HepG2 (cell line): ENCODE measurements at regions not wholly inside any gene's neighbourhood (a gene's known extent, or its start where the extent isn't known, plus 50 kb on each side); places are given as distances from the start of the nearest gene placed in this dataset.

Experiments used
- ATAC-seq: fragments of 200-7000 bp; cut with Tn5 transposase; 3 replicates; pipeline ENCODE4 v1.9.1; 2020; ENCODE audit warnings: mild to moderate bottlenecking, moderate library complexity
- BruUV-seq: library from RNA; stranded (reverse); fragments of 400-500 nt; replicated peaks from 2 replicates; lab custom pipeline; 2021; lab: Mats Ljungman, UMichigan
- CTCF ChIA-PET: fragments of 300-600 bp; formaldehyde crosslinking; extraction: SDS; loops from one replicate; lab custom pipeline; 2021; ENCODE audit warnings: low total read pairs, inconsistent platforms, low intra/inter-chr PET ratio; lab: Yijun Ruan, JAX
- POLR2A ChIA-PET: fragments of 350-600 bp; sonication (Branson Sonifier 250); formaldehyde crosslinking; loops from one replicate; lab custom pipeline; 2020; ENCODE audit warnings: antibody characterized with exemption, inconsistent platforms; lab: Yijun Ruan, JAX
- DNase-seq: peaks from one replicate; pipeline ENCODE4 v3.0.0-alpha.2; 2015; ENCODE audit warnings: low spot score
- FAIRE-seq: peaks from 3 replicates; lab custom pipeline; 2011; peaks lifted over from hg19 to GRCh38; lab: Jason Lieb, UNC
- H2AFZ ChIP-seq: one replicate; pipeline ENCODE4 v1.6.1; 2011; ENCODE audit warnings: low read length, inconsistent platforms
- H3K27ac ChIP-seq: fragments of 300-600 bp; 3 replicates; pipeline ENCODE4 v1.8.0; 2011; ENCODE audit warnings: mixed run types, mild to moderate bottlenecking, mixed read lengths, low read length, inconsistent platforms; ENCODE audit not compliant: insufficient read depth; ENCODE audit errors: extremely low read length
- H3K27me3 ChIP-seq, 2 experiments: fragments of 200-600 bp in 1 of 2; 2 replicates in 1 of 2; 3 replicates in 1 of 2; pipeline versions ENCODE4 v1.6.0 to v1.8.0; 2011; ENCODE audit warnings: low read length in 2 of 2, mild to moderate bottlenecking in 2 of 2, moderate library complexity in 2 of 2, inconsistent platforms in 1 of 2; ENCODE audit not compliant: insufficient read depth in 2 of 2, control insufficient read depth in 1 of 2
- H3K36me3 ChIP-seq, 2 experiments: fragments of 200-600 bp in 1 of 2; replicated peaks in 1 of 2; 2 replicates in 1 of 2; 3 replicates in 1 of 2; pipeline versions ENCODE4 v1.5.1 to v1.8.0; 2011; ENCODE audit warnings: low read length in 2 of 2, inconsistent platforms in 1 of 2; ENCODE audit not compliant: insufficient read depth in 2 of 2, control insufficient read depth in 1 of 2
- H3K4me1 ChIP-seq: 2 replicates; pipeline ENCODE4 v1.5.1; 2012; ENCODE audit warnings: low read length, inconsistent platforms; ENCODE audit not compliant: insufficient read depth
- H3K4me2 ChIP-seq: 2 replicates; pipeline ENCODE4 v1.6.0; 2011; ENCODE audit warnings: low read depth, low read length, inconsistent platforms
- H3K4me3 ChIP-seq, 3 experiments: fragments of 200-600 bp in 1 of 3; sonication (generic), shearing (Covaris generic) in 1 of 3; replicated peaks in 1 of 3; 2 replicates each; pipeline ENCODE4 v1.5.1; 2011 to 2016; ENCODE audit warnings: low read length in 3 of 3, inconsistent platforms in 2 of 3, low read depth in 2 of 3, mild to moderate bottlenecking in 2 of 3, control low read depth in 1 of 3, mixed read lengths in 1 of 3; ENCODE audit not compliant: insufficient read depth in 1 of 3
- H3K79me2 ChIP-seq: one replicate; pipeline ENCODE4 v1.6.1; 2011; ENCODE audit warnings: low read length, inconsistent platforms; ENCODE audit not compliant: insufficient read depth
- H3K9ac ChIP-seq: 2 replicates; pipeline ENCODE4 v1.6.0; 2011; ENCODE audit warnings: mild to moderate bottlenecking, low read depth, low read length, inconsistent platforms; ENCODE audit not compliant: insufficient read depth
- H3K9me3 ChIP-seq: 2 replicates; pipeline ENCODE4 v1.5.1; 2012; ENCODE audit warnings: mild to moderate bottlenecking, low read length
- H4K20me1 ChIP-seq: 2 replicates; pipeline ENCODE4 v1.6.0; 2011; ENCODE audit warnings: inconsistent platforms, mild to moderate bottlenecking, low read length, moderate library complexity; ENCODE audit not compliant: insufficient read depth
- HMG20A ChIP-seq: IDR thresholded peaks from 2 replicates; pipeline ENCODE4 v1.6.1; 2016; ENCODE audit warnings: borderline replicate concordance
- HMGXB4 ChIP-seq, 2 experiments: sonication (generic) in 1 of 2; formaldehyde crosslinking in 1 of 2; IDR thresholded peaks; 2 replicates each; pipeline versions ENCODE4 v1.4.0 to v1.6.1; 2018 to 2020; ENCODE audit warnings: missing genetic modification reagents in 2 of 2, borderline replicate concordance in 1 of 2, low read depth in 1 of 2, mild to moderate bottlenecking in 1 of 2, missing biosample characterization in 1 of 2
- KDM3A ChIP-seq: IDR thresholded peaks from 2 replicates; pipeline ENCODE4 v1.6.1; 2018; ENCODE audit warnings: low read depth, missing compliant biosample characterization
- KIAA2018 ChIP-seq: sonication (generic); formaldehyde crosslinking; IDR thresholded peaks from 2 replicates; pipeline ENCODE4 v1.5.0; 2020; ENCODE audit warnings: mild to moderate bottlenecking, missing genetic modification reagents, borderline replicate concordance
- MIER3 ChIP-seq: IDR thresholded peaks from 2 replicates; pipeline ENCODE4 v1.6.1; 2016; ENCODE audit warnings: missing compliant biosample characterization, borderline replicate concordance
- TBL1XR1 ChIP-seq: fragments of 150-350 bp; IDR thresholded peaks from 2 replicates; pipeline ENCODE4 v1.6.1; 2014; ENCODE audit warnings: borderline replicate concordance, low read length; ENCODE audit not compliant: partially characterized antibody
- ZNF737 ChIP-seq: sonication (generic); formaldehyde crosslinking; IDR thresholded peaks from 2 replicates; pipeline ENCODE4 v1.5.0; 2020; ENCODE audit warnings: missing genetic modification reagents, mild to moderate bottlenecking, borderline replicate concordance
- ZNF883 ChIP-seq: sonication (generic); formaldehyde crosslinking; IDR thresholded peaks from 2 replicates; pipeline ENCODE4 v1.5.1; 2020; ENCODE audit warnings: mild to moderate bottlenecking, missing genetic modification reagents; ENCODE audit errors: not compliant biosample characterization
- WGBS: methylation state at CpG from one replicate; pipeline ENCODE4 v1.1.6; 2017; ENCODE audit warnings: low lambda C conversion rate; 5-methylcytosine and 5-hydroxymethylcytosine counted together
- in situ Hi-C: cut with HindIII; loops from 2 replicates; pipeline ENCODE4 v1.10.0; 2017; ENCODE audit warnings: low pct_unique_long_range_greater_than_20kb; ENCODE audit not compliant: extremely low pct_ligation_motif_present
- intact Hi-C: fragments of 100-400 bp; cut with micrococcal nuclease; formaldehyde crosslinking; loops from one replicate; pipeline ENCODE4 v1.10.0; 2022; ENCODE audit not compliant: unreplicated experiment
- TF ChIP-seq, protein P1 (sequence below): sonication (generic); formaldehyde crosslinking; IDR thresholded peaks from 2 replicates; pipeline ENCODE4 v1.4.0; 2020; ENCODE audit warnings: missing genetic modification reagents, borderline replicate concordance

DNA sequence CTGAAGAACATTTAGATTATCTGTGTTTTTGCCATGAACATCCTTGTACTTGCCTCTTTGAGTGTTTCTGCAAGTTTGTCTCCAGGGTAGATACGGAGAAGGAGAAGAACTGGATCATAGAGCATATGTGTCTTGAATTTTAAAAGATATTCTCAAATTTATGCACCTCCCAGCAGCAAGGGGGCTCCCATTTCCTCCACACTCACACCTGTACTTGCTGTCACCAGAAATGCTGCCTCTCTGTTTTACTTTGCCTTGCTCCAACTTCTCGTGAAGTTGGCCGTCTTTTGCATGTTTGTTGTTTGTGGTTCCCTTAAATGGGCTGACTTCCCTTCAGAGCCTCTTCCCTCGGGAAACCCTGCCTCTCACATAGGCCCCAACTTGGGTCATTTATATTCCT, 171.0 kb downstream of the TFAP2C start:
- ChIA-PET CTCF (no interaction called here), POLR2A (no interaction called here)
- Histone ChIP-seq H3K9me3 (peaks cover 16% of the 10 kb centered on the region), H3K4me3 (no peak overlapping the region), H3K27me3 (peaks cover 2 to 20% of the 10 kb centered on the region in 2 experiments; a peak in 4 of 5 replicates), H2AFZ (no peak overlapping the region), H3K36me3 (no peaks in the 10 kb centered on the region), H3K4me1 (no peaks in the 10 kb centered on the region), H3K79me2 (no peaks in the 10 kb centered on the region), H3K4me2 (no peak overlapping the region), H4K20me1 (no peaks in the 10 kb centered on the region), H3K27ac (no peak overlapping the region), H3K9ac (no peak overlapping the region)
- in situ Hi-C loops (no loop called here), intact Hi-C loops (no loop called here)
- FAIRE-seq, result no peak
- DNase-seq, result no peak
- no peak for ATAC-seq
- BruUV-seq, result no TSS peak
- 5% methylated on average over 4 of the region's 4 CpGs for WGBS
- TF ChIP-seq HMGXB4 (CRISPR knock-in tag; IDR thresholded peaks at IDR 0.05; ENCODE audit: borderline replicate concordance in 1 of 2, low read depth in 1 of 2), result no peak
- no peak for TF ChIP-seq ZNF883 (CRISPR knock-in tag)
- no peak for TF ChIP-seq MIER3 (CRISPR knock-in tag)
- TF ChIP-seq HMG20A, result no peak
- TF ChIP-seq KDM3A (CRISPR knock-in tag), result no peak
- TF ChIP-seq ZNF737 (CRISPR knock-in tag), result no peak
- no peak for TF ChIP-seq TBL1XR1
- no peak for TF ChIP-seq KIAA2018 (CRISPR knock-in tag)
- TF ChIP-seq, protein P1, sequence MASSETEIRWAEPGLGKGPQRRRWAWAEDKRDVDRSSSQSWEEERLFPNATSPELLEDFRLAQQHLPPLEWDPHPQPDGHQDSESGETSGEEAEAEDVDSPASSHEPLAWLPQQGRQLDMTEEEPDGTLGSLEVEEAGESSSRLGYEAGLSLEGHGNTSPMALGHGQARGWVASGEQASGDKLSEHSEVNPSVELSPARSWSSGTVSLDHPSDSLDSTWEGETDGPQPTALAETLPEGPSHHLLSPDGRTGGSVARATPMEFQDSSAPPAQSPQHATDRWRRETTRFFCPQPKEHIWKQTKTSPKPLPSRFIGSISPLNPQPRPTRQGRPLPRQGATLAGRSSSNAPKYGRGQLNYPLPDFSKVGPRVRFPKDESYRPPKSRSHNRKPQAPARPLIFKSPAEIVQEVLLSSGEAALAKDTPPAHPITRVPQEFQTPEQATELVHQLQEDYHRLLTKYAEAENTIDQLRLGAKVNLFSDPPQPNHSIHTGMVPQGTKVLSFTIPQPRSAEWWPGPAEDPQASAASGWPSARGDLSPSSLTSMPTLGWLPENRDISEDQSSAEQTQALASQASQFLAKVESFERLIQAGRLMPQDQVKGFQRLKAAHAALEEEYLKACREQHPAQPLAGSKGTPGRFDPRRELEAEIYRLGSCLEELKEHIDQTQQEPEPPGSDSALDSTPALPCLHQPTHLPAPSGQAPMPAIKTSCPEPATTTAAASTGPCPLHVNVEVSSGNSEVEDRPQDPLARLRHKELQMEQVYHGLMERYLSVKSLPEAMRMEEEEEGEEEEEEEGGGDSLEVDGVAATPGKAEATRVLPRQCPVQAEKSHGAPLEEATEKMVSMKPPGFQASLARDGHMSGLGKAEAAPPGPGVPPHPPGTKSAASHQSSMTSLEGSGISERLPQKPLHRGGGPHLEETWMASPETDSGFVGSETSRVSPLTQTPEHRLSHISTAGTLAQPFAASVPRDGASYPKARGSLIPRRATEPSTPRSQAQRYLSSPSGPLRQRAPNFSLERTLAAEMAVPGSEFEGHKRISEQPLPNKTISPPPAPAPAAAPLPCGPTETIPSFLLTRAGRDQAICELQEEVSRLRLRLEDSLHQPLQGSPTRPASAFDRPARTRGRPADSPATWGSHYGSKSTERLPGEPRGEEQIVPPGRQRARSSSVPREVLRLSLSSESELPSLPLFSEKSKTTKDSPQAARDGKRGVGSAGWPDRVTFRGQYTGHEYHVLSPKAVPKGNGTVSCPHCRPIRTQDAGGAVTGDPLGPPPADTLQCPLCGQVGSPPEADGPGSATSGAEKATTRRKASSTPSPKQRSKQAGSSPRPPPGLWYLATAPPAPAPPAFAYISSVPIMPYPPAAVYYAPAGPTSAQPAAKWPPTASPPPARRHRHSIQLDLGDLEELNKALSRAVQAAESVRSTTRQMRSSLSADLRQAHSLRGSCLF (CRISPR knock-in tag), result no peak
